ENCODE measurements at regions not wholly inside any gene's neighbourhood (a gene's known extent, or its start where the extent isn't known, plus 50 kb on each side); places are given as distances from the start of the nearest gene placed in this dataset.
"Not testable (repeated sequence)": the region's sequence is repeated elsewhere in the genome, so short reads cannot be mapped to it uniquely, and the experiment has no call there.

DNA sequence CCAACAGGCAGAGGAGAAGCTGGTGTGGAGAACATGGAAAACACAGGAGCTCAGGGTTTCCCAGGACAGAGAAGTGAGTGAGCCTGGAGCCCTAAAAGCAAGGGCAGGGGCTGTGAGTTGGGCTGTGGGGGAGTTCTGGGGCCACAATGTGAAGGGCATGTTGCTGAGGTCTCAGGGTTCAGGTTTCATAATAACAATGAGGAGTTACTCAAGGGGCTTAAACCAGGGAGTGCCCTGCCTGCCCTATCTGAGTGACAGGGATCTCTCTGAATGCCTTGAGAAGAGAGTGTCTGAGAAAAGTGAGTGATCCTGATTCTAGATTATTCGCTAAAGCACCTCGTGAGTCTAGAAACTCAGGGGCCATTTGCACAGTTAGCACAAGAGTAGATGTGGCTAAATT, 129.6 kb downstream of the VPREB1 start:
- DNase-seq (ENCODE audit: low spot score), result no peak

DNA sequence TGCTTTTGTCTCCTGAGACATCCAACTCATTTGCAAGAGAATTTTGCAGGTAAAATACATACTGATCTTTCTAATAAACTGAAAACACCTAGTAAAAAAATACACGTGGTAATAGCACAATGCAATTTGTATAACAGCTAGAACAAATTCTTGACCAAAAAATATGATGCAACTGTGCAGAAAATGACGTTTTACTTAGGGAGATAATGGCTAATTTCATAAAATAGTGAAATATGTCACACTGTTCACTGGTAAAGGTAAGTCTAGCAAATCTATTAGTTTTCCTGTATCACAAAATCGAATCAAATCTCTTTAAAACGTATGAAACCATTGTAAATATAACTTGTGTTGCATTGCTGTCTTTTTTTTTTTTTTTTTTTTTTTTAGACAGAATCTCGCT, 130.0 kb downstream of the VPREB1 start:
- DNase-seq (ENCODE audit: low spot score), result no peak

DNA sequence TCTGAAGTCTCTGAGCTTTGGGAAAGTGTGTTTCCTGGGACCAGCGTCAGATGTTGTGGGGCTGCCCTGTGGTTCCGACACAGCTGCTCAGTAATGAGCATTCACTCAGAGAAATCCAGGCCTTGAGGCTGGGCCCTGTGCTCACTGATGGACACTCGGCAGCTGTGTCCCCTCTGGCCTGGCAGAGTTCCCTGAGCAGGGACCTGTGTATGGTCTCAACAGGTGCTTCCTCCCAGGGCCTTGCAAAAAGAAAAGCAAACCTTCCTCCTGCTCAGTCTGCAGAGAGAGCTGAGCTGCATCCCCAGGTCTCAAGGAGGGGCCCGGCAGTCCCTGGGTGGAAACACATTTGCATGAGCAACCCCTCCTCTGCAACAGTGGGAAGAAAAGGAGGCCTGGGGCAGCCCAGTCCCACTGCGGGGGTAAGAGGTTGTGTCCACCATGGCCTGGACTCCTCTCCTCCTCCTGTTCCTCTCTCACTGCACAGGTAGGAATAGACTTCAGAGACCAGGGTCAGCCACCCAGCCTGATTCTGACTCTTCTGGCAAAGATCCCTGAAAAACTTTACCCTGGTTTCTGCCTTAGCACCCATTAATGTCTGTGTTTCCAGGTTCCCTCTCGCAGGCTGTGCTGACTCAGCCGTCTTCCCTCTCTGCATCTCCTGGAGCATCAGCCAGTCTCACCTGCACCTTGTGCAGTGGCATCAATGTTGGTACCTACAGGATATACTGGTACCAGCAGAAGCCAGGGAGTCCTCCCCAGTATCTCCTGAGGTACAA, 131.2 kb downstream of the VPREB1 start:
- no peak for DNase-seq (ENCODE audit: low spot score)

DNA sequence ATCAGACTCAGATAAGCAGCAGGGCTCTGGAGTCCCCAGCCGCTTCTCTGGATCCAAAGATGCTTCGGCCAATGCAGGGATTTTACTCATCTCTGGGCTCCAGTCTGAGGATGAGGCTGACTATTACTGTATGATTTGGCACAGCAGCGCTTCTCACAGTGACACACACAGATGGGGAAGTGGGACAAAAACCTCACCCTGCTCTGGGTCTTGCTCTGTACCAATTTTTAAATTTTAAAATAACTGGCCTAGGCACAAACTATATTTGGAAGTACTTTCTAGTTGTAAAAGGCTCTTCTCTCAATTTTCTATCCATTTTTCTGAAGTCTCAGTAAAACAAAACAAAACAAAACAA, 131.7 kb downstream of the VPREB1 start:
- no peak for DNase-seq (ENCODE audit: low spot score)

DNA sequence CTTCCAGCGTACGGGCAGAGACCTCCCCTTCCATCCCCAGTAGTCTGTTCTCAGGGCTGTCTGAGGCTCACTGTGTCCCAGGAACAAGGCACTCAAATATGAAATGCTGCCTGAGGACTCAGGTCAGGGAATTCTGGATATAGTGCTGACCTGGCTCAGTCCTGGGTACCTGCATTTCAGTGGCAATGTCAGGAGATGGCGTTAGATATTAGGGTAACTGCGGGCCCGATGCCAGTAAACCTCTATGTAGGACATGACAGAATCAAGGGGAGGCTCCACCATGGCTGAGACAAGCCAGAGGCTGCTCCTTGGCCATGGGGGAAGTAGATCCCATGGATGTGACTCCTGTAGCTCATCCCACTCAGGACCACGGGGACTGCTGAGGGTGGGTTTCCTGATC, 131.7 kb downstream of the ZNF280B start:
- not testable (repeated sequence) for DNase-seq (ENCODE audit: low spot score)

DNA sequence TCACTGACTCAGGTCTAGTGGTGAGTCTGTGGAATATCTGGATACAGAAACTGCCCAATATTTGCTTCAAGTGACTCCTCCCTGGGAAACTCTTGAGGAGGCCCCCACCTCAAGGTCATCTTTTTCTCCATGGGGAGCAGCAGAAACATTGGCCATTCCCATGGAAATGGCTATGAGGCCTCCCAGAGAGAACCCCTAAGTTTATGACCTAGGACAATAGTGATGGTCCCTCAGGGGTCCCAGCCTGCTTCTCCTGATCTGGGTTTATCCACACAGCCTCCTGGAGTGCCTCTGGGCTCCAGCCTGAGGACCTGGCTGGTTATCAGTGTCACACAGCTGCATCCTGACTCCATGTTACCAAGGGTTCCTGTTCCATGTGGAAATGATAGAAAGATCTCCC, 131.2 kb downstream of the ZNF280B start:
- DNase-seq (ENCODE audit: low spot score), result no peak

DNA sequence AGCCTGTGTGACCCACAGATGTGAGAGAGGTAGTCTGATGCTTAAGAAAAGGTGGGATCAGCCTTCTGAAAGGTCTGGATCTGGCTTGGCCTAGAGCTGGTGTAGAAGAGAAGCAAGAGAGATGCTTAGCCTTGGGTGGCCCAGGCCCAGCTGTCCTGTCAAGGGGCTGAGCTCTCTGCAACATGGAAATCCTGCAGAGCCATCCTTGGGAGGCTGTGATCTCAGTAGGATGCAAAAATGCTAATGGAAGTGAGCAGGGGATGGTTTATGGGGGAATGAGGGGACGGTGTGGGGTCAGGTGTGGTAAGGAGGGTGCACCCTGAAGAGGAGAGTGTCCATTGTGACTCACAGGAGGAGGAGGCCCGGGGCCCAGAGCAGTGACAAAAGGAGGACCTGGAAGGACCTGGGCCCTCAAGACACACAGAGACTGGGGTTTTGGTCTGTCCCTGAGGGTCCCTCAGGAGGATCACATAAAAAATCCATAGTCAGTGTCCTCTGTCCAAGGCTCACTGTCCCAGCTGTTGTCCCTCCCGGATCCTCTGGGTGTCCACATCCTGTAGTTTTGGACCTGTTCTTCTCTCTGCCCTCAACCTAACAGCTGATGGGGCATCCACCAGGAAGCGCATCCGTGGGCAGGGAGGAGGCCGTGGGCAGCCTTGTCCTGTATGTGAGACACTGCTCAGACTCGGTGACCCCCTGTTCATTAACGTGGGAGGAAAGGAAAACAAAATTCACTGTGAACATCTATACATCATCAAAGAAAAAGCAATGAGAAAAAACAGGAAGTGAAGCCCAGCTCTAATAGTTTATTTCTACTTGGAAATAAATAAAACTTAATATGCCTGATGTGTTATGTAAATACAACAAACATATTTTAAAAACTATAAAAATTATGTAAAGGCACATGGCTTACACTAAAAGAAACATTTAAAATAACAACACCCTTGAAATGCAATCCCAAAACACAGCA, 129.8 kb downstream of the ZNF280B start:
- DNase-seq (ENCODE audit: low spot score), result no peak

DNA sequence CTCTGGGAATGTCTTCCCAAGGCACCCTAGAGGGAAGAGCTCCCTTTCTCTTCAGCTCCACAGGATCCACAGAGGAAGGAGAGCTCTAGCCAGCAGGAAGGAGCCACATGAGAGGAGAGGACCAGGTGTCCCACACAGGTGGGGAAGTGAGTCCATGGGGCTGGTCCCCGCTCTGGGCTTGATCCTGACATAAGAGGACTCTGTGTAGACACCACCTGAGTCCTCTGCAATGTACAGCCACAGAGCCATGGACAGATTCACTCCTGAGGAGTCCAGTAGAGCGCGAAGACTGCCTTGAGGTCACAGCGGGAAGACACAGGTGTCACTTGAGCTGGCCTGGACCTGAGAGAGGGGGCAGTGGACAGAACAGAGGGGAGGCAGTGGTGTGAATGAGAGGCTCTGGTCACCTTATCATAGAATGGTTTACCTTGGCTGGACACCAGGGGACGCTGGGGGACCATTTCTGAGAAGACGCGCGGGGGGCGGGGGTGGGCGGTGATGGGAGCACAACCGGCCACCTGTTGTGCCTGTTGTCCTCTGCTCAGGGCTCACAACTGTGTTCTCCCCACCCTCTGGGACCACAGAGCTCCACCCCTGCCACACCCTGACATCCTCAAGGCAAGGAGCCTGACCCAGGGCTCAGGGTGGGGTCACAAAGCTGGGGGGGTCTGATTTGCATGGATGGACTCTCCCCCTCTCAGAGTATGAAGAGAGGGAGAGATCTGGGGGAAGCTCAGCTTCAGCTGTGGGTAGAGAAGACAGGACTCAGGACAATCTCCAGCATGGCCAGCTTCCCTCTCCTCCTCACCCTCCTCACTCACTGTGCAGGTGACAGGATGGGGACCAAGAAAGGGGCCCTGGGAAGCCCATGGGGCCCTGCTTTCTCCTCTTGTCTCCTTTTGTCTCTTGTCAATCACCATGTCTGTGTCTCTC, 128.2 kb downstream of the ZNF280B start:
- no peak for DNase-seq (ENCODE audit: low spot score)

DNA sequence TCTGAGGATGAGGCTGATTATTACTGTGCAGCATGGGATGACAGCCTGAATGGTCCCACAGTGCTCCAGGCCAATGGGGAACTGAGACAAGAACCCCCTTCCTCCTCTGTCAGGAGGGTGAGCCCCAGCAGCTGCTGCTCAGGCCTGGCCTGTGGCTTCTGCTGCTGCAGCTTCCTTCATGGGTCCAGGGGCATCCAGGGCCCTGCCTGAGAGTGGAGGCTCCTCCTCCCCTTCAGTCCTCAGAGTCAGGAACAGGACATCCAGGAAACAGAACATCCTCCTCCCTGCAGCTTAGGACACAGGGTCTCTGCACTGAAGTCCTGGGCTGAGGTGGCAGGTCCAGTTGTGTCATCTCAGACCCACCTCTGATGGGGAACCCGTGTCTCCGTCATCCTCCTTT, 127.2 kb downstream of the ZNF280B start:
- not testable (repeated sequence) for DNase-seq (ENCODE audit: low spot score)

DNA sequence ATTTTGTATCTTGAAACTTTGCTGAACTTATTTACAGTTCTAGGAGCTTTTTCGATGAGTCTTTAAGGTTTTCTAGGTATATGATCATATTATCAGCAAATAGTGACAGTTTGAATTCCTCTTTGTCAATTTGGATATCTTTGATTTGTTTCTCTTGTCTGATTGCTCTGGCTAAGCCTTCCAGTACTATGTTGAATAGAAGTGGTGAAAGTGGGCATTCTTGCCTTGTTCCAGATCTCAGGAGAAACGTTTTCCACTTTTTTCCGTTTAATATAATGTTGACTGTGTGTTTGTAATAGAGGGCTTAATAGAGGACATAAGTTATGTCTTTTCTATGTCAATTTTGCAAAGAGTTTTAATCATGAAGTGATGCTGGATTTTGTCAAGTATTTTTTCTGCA, 124.3 kb downstream of the ZNF280B start:
- DNase-seq (ENCODE audit: low spot score), result no peak

DNA sequence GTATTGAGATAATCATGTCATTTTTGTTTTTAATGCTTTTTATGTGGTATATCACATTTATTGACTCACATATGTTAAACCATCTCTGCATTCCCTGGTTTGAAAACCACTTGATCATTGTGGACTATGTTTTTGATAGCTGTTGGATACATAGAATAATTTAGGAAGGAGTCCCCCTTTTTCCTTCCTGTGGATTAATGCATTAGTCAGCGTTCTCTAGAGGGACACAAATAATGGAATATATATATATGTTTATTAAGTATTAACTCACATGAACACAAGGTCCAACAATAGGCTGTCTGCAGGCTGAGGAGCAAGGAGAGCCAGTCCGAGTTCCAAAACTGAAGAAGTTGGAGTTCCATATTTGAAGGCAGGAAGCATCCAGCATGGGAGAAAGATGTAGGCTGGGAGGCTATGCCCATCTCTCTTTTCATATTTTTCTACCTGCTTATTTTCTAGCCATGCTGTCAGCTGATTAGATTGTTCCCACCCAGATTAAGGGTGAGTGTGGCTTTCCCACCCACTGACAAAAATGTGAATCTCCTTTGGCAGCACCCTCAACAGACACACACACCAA, 123.8 kb downstream of the ZNF280B start:
- no peak for DNase-seq (ENCODE audit: low spot score)

DNA sequence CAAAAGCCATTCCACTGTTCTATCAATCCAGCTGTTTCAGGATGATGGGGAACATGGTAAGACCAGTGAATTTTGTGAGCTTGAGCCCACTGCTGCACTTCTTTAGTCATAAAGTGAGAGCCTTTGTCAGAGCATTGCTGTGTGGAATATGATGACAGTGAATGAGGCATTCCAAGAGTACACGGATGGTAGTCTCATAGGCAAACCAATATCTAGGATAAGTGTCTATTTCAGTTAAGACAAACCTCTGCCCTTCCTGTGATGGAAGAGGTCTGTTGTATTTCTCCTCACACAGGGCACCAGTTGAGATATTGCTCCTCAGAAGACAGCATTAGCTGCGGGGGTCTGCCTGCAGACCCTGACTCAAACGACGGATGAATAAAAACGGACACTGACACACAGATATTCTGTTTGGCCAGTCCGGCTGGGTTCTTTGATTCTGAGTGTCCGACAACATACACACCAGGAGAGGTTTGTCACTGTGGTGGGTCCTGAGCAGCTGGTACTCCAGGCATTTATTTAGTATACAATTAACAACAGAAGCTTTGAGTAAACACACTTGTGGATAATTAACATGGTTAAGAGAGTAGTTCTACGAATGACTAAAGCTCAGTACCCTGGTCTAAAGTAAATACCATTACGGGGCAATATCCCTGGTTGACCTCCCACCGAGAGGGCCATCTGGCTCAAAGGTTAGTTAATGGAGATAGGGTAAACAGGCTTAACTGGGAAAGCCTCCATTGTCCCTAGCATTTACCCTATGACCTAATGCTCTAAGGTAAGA, 121.7 kb downstream of the ZNF280B start:
- no peak for DNase-seq (ENCODE audit: low spot score)

DNA sequence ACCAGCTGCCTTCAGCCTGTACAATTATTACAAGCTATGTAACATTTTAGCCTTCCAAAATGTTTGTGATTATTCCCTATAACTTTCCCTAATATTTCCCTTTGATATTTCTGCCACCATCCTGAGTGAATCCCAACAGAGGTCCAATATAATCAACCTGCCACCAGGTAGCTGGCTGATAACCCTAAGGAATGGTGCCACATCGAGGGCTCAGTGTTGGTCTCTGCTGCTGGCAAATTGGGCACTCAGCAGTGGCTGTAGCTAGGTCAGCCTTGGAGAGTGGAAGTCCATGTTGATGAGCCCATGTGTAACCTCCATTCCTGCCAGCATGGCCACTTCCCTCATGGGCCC, 121.2 kb downstream of the ZNF280B start:
- no peak for DNase-seq (ENCODE audit: low spot score)

DNA sequence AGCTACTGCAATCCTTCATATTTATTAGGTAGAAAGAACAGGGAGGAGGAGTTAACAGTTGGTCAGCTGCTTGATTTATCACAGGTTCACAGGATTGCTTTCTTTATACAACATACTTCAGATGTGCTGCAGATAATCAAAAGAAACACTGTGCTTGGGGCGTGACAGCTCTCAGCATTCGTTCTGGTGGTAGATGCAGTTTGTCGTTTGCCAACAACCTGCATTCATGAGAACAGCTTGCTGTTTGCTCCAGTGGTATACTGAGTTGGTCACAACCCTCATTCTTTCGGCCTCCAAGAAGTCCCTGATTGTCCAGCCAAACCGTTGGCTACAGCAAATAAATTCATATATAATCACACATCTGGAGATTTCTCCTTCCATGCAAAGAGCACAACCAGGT, 120.5 kb downstream of the ZNF280B start:
- no peak for DNase-seq (ENCODE audit: low spot score)

DNA sequence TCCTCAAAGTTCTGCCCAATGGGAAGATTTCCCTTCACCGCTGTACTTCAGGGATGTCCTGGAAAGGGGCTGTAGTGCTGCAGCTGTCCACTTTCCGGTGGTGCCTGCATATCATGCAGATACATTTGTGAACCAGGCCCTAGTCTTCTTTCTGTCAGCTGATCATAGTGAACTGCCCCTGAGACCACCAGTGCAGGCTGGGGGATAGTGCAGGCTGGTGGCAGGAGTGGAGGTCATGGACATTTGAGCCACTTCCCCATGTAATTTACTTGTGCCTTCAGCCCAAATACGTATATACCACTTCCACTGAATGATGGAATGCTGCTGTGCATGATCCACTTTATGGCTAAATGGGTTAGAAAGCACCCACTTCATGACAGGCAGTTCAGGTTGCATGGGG, 120.0 kb downstream of the ZNF280B start:
- no peak for DNase-seq (ENCODE audit: low spot score)

DNA sequence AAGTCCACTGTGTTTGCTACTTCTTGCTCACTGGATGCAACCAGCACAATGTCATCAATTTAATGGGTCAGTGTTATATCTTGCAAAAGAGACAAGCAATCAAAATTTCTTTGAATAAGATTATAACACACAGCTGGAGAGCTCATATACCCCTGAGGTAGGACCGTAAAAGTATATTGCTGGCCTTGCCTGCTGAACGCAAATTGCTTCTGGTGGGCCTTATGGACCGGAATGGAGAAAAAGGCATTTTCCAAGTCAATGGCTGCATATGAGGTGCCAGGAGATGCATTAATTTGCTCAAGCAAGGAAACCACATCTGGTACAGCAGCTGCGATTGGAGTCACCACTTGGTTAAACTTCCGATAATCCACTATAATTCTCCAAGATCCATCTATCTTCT, 119.1 kb downstream of the ZNF280B start:
- no peak for DNase-seq (ENCODE audit: low spot score)

DNA sequence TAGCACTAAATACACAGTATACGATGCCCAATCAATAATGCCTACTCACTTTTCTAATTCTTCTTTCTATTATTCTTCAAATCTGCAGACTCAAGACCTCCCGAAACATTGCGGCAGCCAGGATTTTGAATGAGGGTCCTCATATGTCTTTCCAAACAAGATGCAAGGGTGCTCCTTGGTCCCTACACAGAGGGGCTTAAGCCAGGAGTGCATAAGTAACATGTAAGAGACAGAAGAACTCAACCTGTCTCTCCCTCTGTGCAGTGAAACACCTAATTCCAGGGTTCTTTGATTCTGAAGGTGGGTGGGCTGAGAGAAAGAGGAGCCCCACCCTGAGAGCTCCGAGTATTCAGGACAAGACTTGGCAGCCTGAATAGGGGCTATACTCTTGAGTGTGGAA, 117.6 kb downstream of the ZNF280B start:
- DNase-seq (ENCODE audit: low spot score), result no peak

DNA sequence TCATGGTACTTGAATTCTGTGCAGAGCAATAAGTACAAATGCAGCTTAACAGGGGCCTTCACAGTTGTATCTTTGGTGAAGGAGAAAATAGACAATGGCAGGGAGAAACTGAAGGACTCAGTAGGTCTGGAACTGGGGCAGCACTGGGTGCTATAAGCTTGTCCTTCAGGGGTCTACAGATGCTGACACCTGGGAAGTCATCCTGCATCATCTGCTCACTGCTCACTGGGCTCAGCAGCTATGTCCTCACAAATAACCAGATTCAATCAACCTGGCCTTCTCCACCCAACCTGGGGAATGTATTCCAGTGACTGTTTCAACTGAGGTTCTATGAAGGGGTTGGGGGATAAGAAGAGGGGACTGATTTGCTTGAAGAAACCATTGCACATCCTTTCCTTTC, 117.0 kb downstream of the ZNF280B start:
- no peak for DNase-seq (ENCODE audit: low spot score)

DNA sequence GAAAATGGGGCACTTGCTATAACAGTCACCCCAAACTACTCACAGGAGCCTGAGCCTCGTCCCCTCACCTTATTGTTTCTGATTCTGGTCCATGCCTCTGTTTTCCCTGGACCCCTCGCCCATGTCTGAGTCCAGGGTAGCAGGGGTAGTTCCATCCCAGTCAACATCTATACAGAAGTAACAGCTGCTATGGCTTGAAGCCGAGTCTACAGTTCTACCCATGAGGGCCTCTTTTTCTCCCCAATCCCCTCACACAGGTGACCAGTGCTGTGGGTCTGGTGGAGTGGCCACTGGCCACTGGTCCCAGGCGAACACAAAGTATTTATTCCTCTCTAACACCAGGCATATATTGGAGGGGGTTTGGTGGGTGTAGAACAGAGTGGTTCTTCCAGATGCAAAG, 116.4 kb downstream of the ZNF280B start:
- no peak for DNase-seq (ENCODE audit: low spot score)

DNA sequence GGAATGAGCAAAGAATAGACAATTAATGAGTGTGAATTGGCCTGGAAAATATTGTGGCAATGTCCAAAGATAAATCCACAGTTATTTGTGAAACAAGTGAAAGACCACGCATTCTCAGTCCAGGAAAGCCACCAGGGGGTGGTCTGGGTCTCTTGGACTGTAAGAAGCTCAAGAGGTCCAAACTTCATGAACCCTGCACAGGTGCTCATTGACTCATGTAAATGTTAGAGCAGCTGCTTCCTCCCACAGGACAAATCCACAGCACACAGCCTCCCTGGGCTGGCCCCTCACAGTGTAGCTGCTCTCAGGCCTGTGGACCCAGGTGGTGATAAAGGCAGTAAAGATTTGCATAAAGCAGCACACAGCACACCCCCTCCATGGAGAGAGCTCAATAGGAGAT, 114.0 kb downstream of the ZNF280B start:
- DNase-seq (ENCODE audit: low spot score), result no peak

DNA sequence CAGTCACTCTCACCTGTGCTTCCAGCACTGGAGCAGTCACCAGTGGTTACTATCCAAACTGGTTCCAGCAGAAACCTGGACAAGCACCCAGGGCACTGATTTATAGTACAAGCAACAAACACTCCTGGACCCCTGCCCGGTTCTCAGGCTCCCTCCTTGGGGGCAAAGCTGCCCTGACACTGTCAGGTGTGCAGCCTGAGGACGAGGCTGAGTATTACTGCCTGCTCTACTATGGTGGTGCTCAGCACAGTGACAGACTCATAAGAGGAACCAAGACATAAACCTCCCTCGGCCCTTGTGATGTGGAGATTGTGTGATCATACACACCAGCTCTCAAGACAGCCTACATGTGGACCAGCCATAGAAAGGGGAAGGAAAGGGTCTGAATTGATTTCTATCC, 113.3 kb downstream of the ZNF280B start:
- no peak for DNase-seq (ENCODE audit: low spot score)

Measured in activated CD4-positive, alpha-beta T cell treated with anti-CD3 and anti-CD28 coated beads, Interleukin-2, Interleukin-4, amounts not matched to agents 100 ng/mL and 50 ng/mL, durations not matched to agents 16 hours and 8 hours (primary cell).